Smooth muscle cell (in vitro differentiated cells): ENCODE measurements at regions not wholly inside any gene's neighbourhood (a gene's known extent, or its start where the extent isn't known, plus 50 kb on each side); places are given as distances from the start of the nearest gene placed in this dataset.

ENCODE experiments used
- DNase-seq: peaks from one replicate; lab custom pipeline; 2025; ENCODE audit not compliant: unreplicated experiment; lab: John Stamatoyannopoulos, UW
- H2AFZ ChIP-seq: fragments of 200-600 bp; sonication (generic); 2 replicates; pipeline ENCODE4 v1.6.0; 2016; ENCODE audit warnings: antibody characterized with exemption, low read depth, mild to moderate bottlenecking
- H3F3A ChIP-seq: fragments of 200-600 bp; sonication (generic); 2 replicates; pipeline ENCODE4 v1.6.0; 2017; ENCODE audit warnings: antibody characterized with exemption, low read depth
- H3K27ac ChIP-seq: fragments of 200-600 bp; sonication (generic); 2 replicates; pipeline ENCODE4 v1.5.1; 2016; ENCODE audit warnings: low read depth, mild to moderate bottlenecking
- H3K27me3 ChIP-seq: fragments of 200-600 bp; sonication (generic); 2 replicates; pipeline ENCODE4 v1.6.1; 2016; ENCODE audit warnings: low read depth, mild to moderate bottlenecking
- H3K36me3 ChIP-seq: fragments of 200-600 bp; sonication (generic); 2 replicates; pipeline ENCODE4 v1.5.1; 2016; ENCODE audit warnings: low read depth
- H3K4me1 ChIP-seq: fragments of 200-600 bp; sonication (generic); 2 replicates; pipeline ENCODE4 v1.5.1; 2016; ENCODE audit warnings: low read depth
- H3K4me2 ChIP-seq: fragments of 200-600 bp; sonication (generic); 2 replicates; pipeline ENCODE4 v1.6.0; 2016; ENCODE audit warnings: mild to moderate bottlenecking
- H3K4me3 ChIP-seq: fragments of 200-600 bp; sonication (generic); 2 replicates; pipeline ENCODE4 v1.5.1; 2016; ENCODE audit warnings: mild to moderate bottlenecking
- H3K79me2 ChIP-seq: fragments of 200-600 bp; sonication (generic); 2 replicates; pipeline ENCODE4 v1.6.0; 2016; ENCODE audit warnings: low read depth, mild to moderate bottlenecking
- H3K9ac ChIP-seq: fragments of 200-600 bp; sonication (generic); 2 replicates; pipeline ENCODE4 v1.6.0; 2016; ENCODE audit warnings: low read depth
- H3K9me3 ChIP-seq: fragments of 200-600 bp; sonication (generic); replicated peaks from 2 replicates; pipeline ENCODE4 v1.5.1; 2016; ENCODE audit warnings: low read depth
- H4K20me1 ChIP-seq: fragments of 200-600 bp; sonication (generic); 2 replicates; pipeline ENCODE4 v1.6.0; 2016; ENCODE audit warnings: low read depth
- WGBS: methylation state at CpG from one replicate; pipeline ENCODE4 v1.1.7; 2016; ENCODE audit warnings: low lambda C conversion rate; 5-methylcytosine and 5-hydroxymethylcytosine counted together
- TF ChIP-seq, protein P1 (sequence below): fragments of 200-600 bp; sonication (generic); IDR thresholded peaks from 2 replicates; pipeline ENCODE4 v1.5.1; 2017; ENCODE audit warnings: borderline replicate concordance, mild to moderate bottlenecking, antibody characterized with exemption; ENCODE audit not compliant: insufficient read depth, poor library complexity, severe bottlenecking

DNA sequence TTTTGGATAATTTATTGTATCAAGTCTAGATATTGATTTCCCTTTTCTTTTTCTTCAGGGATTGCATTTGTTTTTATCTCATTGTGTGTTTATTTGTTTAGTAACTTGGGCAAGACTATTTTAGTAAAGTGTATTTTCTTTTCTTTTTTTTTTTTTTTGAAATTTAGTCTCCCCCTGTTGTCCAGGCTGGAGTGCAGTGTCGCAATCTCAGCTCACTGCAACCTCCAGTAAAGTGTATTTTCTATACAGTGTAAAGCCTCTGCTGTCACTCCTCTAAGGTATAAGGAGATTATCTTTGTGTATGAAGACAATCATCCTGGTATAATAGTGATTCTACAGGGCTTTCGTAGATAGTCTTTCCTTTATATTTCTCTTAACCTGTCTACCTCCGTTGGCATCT is 2546.0 kb downstream of the PCDH9 start:
- Histone ChIP-seq H2AFZ (no peak overlapping the region), H3K27me3 (no peaks in the 10 kb centered on the region), H3K9me3 (peaks cover 6% of the 10 kb centered on the region), H3K27ac (peak overlapping the region; percentile 50), H3K4me3 (no peak overlapping the region), H3K4me2 (no peak overlapping the region), H3K9ac (no peak overlapping the region), H4K20me1 (no peaks in the 10 kb centered on the region), H3K79me2 (no peaks in the 10 kb centered on the region), H3K4me1 (peaks cover under 1% of the 10 kb centered on the region), H3F3A (no peaks in the 10 kb centered on the region), H3K36me3 (peaks cover 3% of the 10 kb centered on the region)
- TF ChIP-seq, protein P1, sequence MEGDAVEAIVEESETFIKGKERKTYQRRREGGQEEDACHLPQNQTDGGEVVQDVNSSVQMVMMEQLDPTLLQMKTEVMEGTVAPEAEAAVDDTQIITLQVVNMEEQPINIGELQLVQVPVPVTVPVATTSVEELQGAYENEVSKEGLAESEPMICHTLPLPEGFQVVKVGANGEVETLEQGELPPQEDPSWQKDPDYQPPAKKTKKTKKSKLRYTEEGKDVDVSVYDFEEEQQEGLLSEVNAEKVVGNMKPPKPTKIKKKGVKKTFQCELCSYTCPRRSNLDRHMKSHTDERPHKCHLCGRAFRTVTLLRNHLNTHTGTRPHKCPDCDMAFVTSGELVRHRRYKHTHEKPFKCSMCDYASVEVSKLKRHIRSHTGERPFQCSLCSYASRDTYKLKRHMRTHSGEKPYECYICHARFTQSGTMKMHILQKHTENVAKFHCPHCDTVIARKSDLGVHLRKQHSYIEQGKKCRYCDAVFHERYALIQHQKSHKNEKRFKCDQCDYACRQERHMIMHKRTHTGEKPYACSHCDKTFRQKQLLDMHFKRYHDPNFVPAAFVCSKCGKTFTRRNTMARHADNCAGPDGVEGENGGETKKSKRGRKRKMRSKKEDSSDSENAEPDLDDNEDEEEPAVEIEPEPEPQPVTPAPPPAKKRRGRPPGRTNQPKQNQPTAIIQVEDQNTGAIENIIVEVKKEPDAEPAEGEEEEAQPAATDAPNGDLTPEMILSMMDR, result no peak
- DNase-seq, result no peak
- 61% methylated on average over 3 of the region's 3 CpGs for WGBS

DNA sequence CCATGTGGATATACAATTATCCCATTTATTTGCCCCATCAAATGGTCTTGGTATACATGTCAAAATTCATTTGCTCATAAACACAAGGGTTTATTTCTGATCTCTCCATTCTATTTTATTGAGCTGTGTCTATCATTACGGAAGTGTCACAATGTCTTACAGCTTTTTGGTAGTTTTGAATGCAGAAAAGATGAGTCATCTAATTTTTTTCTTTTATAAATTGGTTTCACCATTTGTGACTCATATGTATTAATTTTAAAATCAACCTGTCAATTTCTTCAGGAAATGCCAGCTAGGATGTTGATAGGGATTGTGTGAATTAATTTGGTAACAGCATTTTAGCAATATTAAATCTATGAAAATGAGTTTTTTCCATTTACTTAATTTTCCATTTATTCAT is 2549.4 kb downstream of the PCDH9 start:
- TF ChIP-seq, protein P1, result no peak
- Histone ChIP-seq H3K9ac (no peak overlapping the region), H3K4me2 (no peak overlapping the region), H3K4me1 (no peaks in the 10 kb centered on the region), H3K4me3 (no peak overlapping the region), H3K36me3 (peaks cover 3% of the 10 kb centered on the region), H4K20me1 (no peaks in the 10 kb centered on the region), H3F3A (no peaks in the 10 kb centered on the region), H3K27me3 (no peaks in the 10 kb centered on the region), H3K9me3 (peaks cover 6% of the 10 kb centered on the region), H3K79me2 (no peaks in the 10 kb centered on the region), H3K27ac (no peak overlapping the region), H2AFZ (no peak overlapping the region)
- DNase-seq, result no peak
- 96% methylated on average over 1 of the region's 1 CpG for WGBS

DNA sequence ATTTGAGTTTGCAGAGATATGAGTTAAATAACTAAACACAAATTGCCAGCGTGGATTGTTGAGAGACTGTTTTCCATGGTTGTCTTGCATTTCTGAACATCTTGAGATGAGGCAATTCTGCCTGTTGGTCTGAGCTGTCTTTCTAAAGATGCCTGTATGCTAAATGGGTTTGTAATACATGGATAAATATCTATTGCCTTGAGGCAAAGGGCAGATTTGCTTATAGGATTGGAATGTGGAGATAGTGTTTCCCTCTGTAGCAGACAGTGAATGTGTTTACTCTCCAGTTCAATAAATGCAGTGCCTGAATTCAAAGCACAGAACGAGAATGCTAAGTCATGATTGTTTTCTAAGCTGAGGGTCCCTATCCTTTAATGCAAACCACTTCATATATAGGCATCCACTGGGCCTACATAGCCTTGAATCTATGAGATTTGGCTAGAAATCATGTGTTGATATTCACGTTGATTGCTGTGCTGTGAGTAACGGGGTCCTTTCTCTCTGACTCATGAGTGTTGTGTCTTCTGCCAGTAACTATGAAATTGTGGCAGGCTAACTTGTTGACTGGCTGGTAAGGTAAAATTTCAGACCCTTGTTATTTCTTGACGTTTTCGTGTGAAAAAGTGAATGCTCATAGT is 2554.8 kb downstream of the PCDH9 start:
- DNase-seq, result no peak
- Histone ChIP-seq H3K79me2 (no peaks in the 10 kb centered on the region), H3K9ac (peak overlapping the region; percentile 1), H2AFZ (peak overlapping the region; percentile 29), H3K4me2 (no peak overlapping the region), H4K20me1 (no peaks in the 10 kb centered on the region), H3K27ac (peak overlapping the region; percentile 54), H3K36me3 (no peaks in the 10 kb centered on the region), H3K27me3 (no peaks in the 10 kb centered on the region), H3K9me3 (no peaks in the 10 kb centered on the region), H3K4me1 (no peaks in the 10 kb centered on the region), H3K4me3 (no peak overlapping the region), H3F3A (no peaks in the 10 kb centered on the region)
- 42% methylated on average over 6 of the region's 6 CpGs for WGBS
- TF ChIP-seq, protein P1, result no peak

DNA sequence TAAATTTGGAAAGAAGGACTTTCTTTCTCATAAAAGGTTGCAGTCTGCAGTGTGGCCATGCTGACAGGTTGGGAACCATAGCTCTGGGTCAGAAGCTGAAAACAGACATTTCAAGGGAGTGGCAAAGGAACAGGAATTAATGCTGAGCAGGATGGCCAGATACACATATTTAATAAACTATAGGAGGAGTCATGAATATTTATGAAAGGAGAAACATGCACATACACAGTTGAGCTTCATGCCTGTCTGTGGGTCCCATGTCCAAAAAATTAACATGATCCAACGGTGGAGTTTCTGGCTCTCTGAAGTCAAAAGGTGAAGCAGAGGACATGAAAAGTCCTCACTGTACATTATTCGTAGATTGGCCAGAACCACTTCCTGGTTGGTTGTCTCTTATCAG is 2556.0 kb downstream of the PCDH9 start:
- no peak overlapping the region for H3K4me3 ChIP-seq
- H3K27me3 ChIP-seq, result no peaks in the 10 kb centered on the region
- H3K4me1 ChIP-seq, result no peaks in the 10 kb centered on the region
- TF ChIP-seq, protein P1, result no peak
- no peaks in the 10 kb centered on the region for H3F3A ChIP-seq
- H2AFZ ChIP-seq, result no peak overlapping the region
- no peak overlapping the region for H3K4me2 ChIP-seq
- no peaks in the 10 kb centered on the region for H4K20me1 ChIP-seq
- no peaks in the 10 kb centered on the region for H3K79me2 ChIP-seq
- peak overlapping the region; percentile 54 for H3K27ac ChIP-seq
- no peak overlapping the region for H3K9ac ChIP-seq
- 98% methylated on average over 2 of the region's 2 CpGs for WGBS
- no peaks in the 10 kb centered on the region for H3K9me3 ChIP-seq
- DNase-seq, result no peak
- H3K36me3 ChIP-seq, result no peaks in the 10 kb centered on the region
